Mesenchymal stem cell (in vitro differentiated cells and primary cell): ENCODE measurements at regions not wholly inside any gene's neighbourhood (a gene's known extent, or its start where the extent isn't known, plus 50 kb on each side); places are given as distances from the start of the nearest gene placed in this dataset.

Experiments used
- DNase-seq: peaks from one replicate; pipeline ENCODE4 v3.0.0-alpha.2; 2013
- H2AFZ ChIP-seq: one replicate; pipeline ENCODE4 v1.6.1; 2013; ENCODE audit warnings: low read depth, mild to moderate bottlenecking, control low read depth, inconsistent platforms, low read length, moderate library complexity
- H2AK5ac ChIP-seq: 2 replicates; pipeline ENCODE4 v1.6.1; 2013; ENCODE audit warnings: low read length, moderate library complexity, mild to moderate bottlenecking, inconsistent platforms; ENCODE audit not compliant: severe bottlenecking
- H2BK120ac ChIP-seq: one replicate; pipeline ENCODE4 v1.6.1; 2013; ENCODE audit warnings: low read depth, mild to moderate bottlenecking, inconsistent platforms, low read length, moderate library complexity
- H2BK12ac ChIP-seq, 2 experiments: one replicate each; pipeline ENCODE4 v1.6.1; 2013; ENCODE audit warnings: inconsistent platforms in 2 of 2, low read length in 2 of 2, mild to moderate bottlenecking in 2 of 2, moderate library complexity in 2 of 2, control low read depth in 1 of 2
- H2BK15ac ChIP-seq: one replicate; pipeline ENCODE4 v1.6.1; 2013; ENCODE audit warnings: mild to moderate bottlenecking, low read depth, inconsistent platforms; ENCODE audit not compliant: poor library complexity, severe bottlenecking
- H2BK5ac ChIP-seq: 2 replicates; pipeline ENCODE4 v1.6.1; 2013; ENCODE audit warnings: low read depth, mild to moderate bottlenecking, low read length, control low read depth, inconsistent platforms; ENCODE audit not compliant: poor library complexity, severe bottlenecking
- H3K14ac ChIP-seq, 2 experiments: one replicate each; pipeline ENCODE4 v1.6.1; 2013; ENCODE audit warnings: inconsistent platforms in 2 of 2, low read length in 2 of 2, control low read depth in 1 of 2, mild to moderate bottlenecking in 1 of 2, moderate library complexity in 1 of 2
- H3K18ac ChIP-seq, 2 experiments: one replicate each; pipeline ENCODE4 v1.6.1; 2013; ENCODE audit warnings: inconsistent platforms in 2 of 2, low read length in 2 of 2, control low read depth in 1 of 2, low read depth in 1 of 2, mild to moderate bottlenecking in 1 of 2
- H3K23ac ChIP-seq, 2 experiments: one replicate each; pipeline ENCODE4 v1.6.1; 2013; ENCODE audit warnings: inconsistent platforms in 2 of 2, low read length in 2 of 2, mild to moderate bottlenecking in 2 of 2, moderate library complexity in 2 of 2, control low read depth in 1 of 2
- H3K27ac ChIP-seq: 2 replicates; pipeline ENCODE4 v1.5.1; 2013; ENCODE audit warnings: mild to moderate bottlenecking, moderate library complexity, low read length, control low read depth, inconsistent platforms; ENCODE audit not compliant: poor library complexity, severe bottlenecking
- H3K27me3 ChIP-seq, 2 experiments: 2 replicates each; pipeline versions ENCODE4 v1.6.1 to v1.7.0; 2013; ENCODE audit warnings: low read length in 2 of 2, mild to moderate bottlenecking in 2 of 2, moderate library complexity in 2 of 2, control low read depth in 1 of 2, inconsistent platforms in 1 of 2; ENCODE audit not compliant: control insufficient read depth in 1 of 2, insufficient read depth in 1 of 2
- H3K36me3 ChIP-seq, 2 experiments: 2 replicates each; pipeline versions ENCODE4 v1.6.1 to v1.7.0; 2013; ENCODE audit warnings: low read length in 2 of 2, control low read depth in 1 of 2, inconsistent platforms in 1 of 2, low read depth in 1 of 2, mild to moderate bottlenecking in 1 of 2; ENCODE audit not compliant: insufficient read depth in 2 of 2, control insufficient read depth in 1 of 2
- H3K4ac ChIP-seq, 2 experiments: one replicate each; pipeline ENCODE4 v1.6.1; 2013; ENCODE audit warnings: inconsistent platforms in 2 of 2, low read length in 2 of 2, mild to moderate bottlenecking in 2 of 2, moderate library complexity in 2 of 2, control low read depth in 1 of 2, low read depth in 1 of 2
- H3K4me1 ChIP-seq: 2 replicates; pipeline ENCODE4 v1.6.1; 2013; ENCODE audit warnings: low read depth, low read length, control low read depth; ENCODE audit not compliant: control insufficient read depth, insufficient read depth
- H3K4me2 ChIP-seq: 2 replicates; pipeline ENCODE4 v1.6.1; 2013; ENCODE audit warnings: low read length, mild to moderate bottlenecking, inconsistent platforms; ENCODE audit not compliant: poor library complexity, severe bottlenecking
- H3K4me3 ChIP-seq, 2 experiments: 2 replicates each; pipeline versions ENCODE4 v1.5.1 to v1.7.0; 2013; ENCODE audit warnings: low read length in 2 of 2, mild to moderate bottlenecking in 2 of 2, control low read depth in 1 of 2, low read depth in 1 of 2; ENCODE audit not compliant: insufficient read depth in 1 of 2
- H3K79me1 ChIP-seq: replicated peaks from 2 replicates; pipeline ENCODE4 v1.6.1; 2013; ENCODE audit warnings: mild to moderate bottlenecking, control low read depth, low read length, inconsistent platforms; ENCODE audit not compliant: poor library complexity, severe bottlenecking
- H3K9ac ChIP-seq: 2 replicates; pipeline ENCODE4 v1.7.0; 2013; ENCODE audit warnings: mild to moderate bottlenecking, low read length, moderate library complexity
- H3K9me3 ChIP-seq: 2 replicates; pipeline ENCODE4 v1.7.0; 2013; ENCODE audit warnings: mild to moderate bottlenecking, low read length; ENCODE audit not compliant: control insufficient read depth
- H4K8ac ChIP-seq: one replicate; pipeline ENCODE4 v1.6.1; 2013; ENCODE audit warnings: inconsistent platforms, mild to moderate bottlenecking, low read length, moderate library complexity
- H4K91ac ChIP-seq: one replicate; pipeline ENCODE4 v1.6.1; 2013; ENCODE audit warnings: mild to moderate bottlenecking, low read length, inconsistent platforms
- WGBS: methylation state at CpG from one replicate; pipeline ENCODE4 v1.1.7; 2013; ENCODE audit warnings: mixed read lengths; 5-methylcytosine and 5-hydroxymethylcytosine counted together

- no peak overlapping the region for H2BK12ac ChIP-seq
- H3K14ac ChIP-seq, result no peak overlapping the region
- H3K79me1 ChIP-seq, result no peaks in the 10 kb centered on the region
- 87% methylated on average over 2 of the region's 3 CpGs for WGBS
- no peak overlapping the region for H3K4me2 ChIP-seq
- no peak for DNase-seq
- no peaks in the 10 kb centered on the region for H3K9me3 ChIP-seq
- H2BK120ac ChIP-seq, result no peak overlapping the region
- H2BK15ac ChIP-seq, result no peak overlapping the region
- H4K91ac ChIP-seq, result no peak overlapping the region
- no peaks in the 10 kb centered on the region for H3K36me3 ChIP-seq
- H3K18ac ChIP-seq, result no peak overlapping the region
- no peak overlapping the region for H3K9ac ChIP-seq
- no peak overlapping the region for H2AFZ ChIP-seq
- no peak overlapping the region for H4K8ac ChIP-seq
- no peak overlapping the region for H2AK5ac ChIP-seq
- no peak overlapping the region for H3K4ac ChIP-seq
- no peaks in the 10 kb centered on the region for H3K27me3 ChIP-seq
- no peak overlapping the region for H3K23ac ChIP-seq
- no peaks in the 10 kb centered on the region for H3K4me1 ChIP-seq
- no peak overlapping the region for H3K4me3 ChIP-seq
- H3K27ac ChIP-seq, result no peak overlapping the region
- no peak overlapping the region for H2BK5ac ChIP-seq
These were observed 616.8 kb upstream of the MEF2C start for GRCh38 chr5:89499787-89500186.

GRCh38 chr5:89498699-89499098 is 615.7 kb upstream of the MEF2C start:
- no peak overlapping the region for H2AK5ac ChIP-seq
- H3K4me3 ChIP-seq, result no peak overlapping the region
- peak overlapping the region in 1 of 2 experiments; percentile 48 for H3K14ac ChIP-seq
- no peaks in the 10 kb centered on the region for H3K9me3 ChIP-seq
- H2BK15ac ChIP-seq, result no peak overlapping the region
- H2BK120ac ChIP-seq, result no peak overlapping the region
- DNase-seq, result no peak
- H3K27ac ChIP-seq, result no peak overlapping the region
- no peaks in the 10 kb centered on the region for H3K27me3 ChIP-seq
- H2BK12ac ChIP-seq, result peak overlapping the region in 1 of 2 experiments; percentile 64
- no peaks in the 10 kb centered on the region for H3K4me1 ChIP-seq
- H3K4ac ChIP-seq, result no peak overlapping the region
- no peak overlapping the region for H3K9ac ChIP-seq
- no peaks in the 10 kb centered on the region for H3K79me1 ChIP-seq
- no peak overlapping the region for H4K91ac ChIP-seq
- H3K18ac ChIP-seq, result no peak overlapping the region
- 88% methylated on average over 4 of the region's 4 CpGs for WGBS
- no peak overlapping the region for H3K23ac ChIP-seq
- no peaks in the 10 kb centered on the region for H3K36me3 ChIP-seq
- H2AFZ ChIP-seq, result no peak overlapping the region
- no peak overlapping the region for H2BK5ac ChIP-seq
- H3K4me2 ChIP-seq, result no peak overlapping the region
- no peak overlapping the region for H4K8ac ChIP-seq

GRCh38 chr5:89493414-89493813 is 610.4 kb upstream of the MEF2C start:
- no peak overlapping the region for H3K4ac ChIP-seq
- no peak overlapping the region for H3K23ac ChIP-seq
- no peak overlapping the region for H4K91ac ChIP-seq
- no peaks in the 10 kb centered on the region for H3K27me3 ChIP-seq
- 88% methylated on average over 1 of the region's 1 CpG for WGBS
- no peak overlapping the region for H3K4me3 ChIP-seq
- H3K18ac ChIP-seq, result no peak overlapping the region
- H2AFZ ChIP-seq, result no peak overlapping the region
- H3K9me3 ChIP-seq, result no peaks in the 10 kb centered on the region
- H3K4me2 ChIP-seq, result no peak overlapping the region
- H3K27ac ChIP-seq, result no peak overlapping the region
- H3K79me1 ChIP-seq, result no peaks in the 10 kb centered on the region
- DNase-seq, result no peak
- H3K9ac ChIP-seq, result no peak overlapping the region
- H3K36me3 ChIP-seq, result no peaks in the 10 kb centered on the region
- no peak overlapping the region for H2BK120ac ChIP-seq
- H3K14ac ChIP-seq, result no peak overlapping the region
- no peaks in the 10 kb centered on the region for H3K4me1 ChIP-seq
- no peak overlapping the region for H2AK5ac ChIP-seq
- no peak overlapping the region for H4K8ac ChIP-seq
- no peak overlapping the region for H2BK5ac ChIP-seq
- H2BK12ac ChIP-seq, result no peak overlapping the region
- H2BK15ac ChIP-seq, result no peak overlapping the region

GRCh38 chr5:89484962-89485361 is 602.0 kb upstream of the MEF2C start:
- Histone ChIP-seq H3K4me1 (no peaks in the 10 kb centered on the region), H2BK5ac (no peak overlapping the region), H3K18ac (no peak overlapping the region), H2BK12ac (no peak overlapping the region), H3K9me3 (no peaks in the 10 kb centered on the region), H3K4me2 (no peak overlapping the region), H2BK120ac (no peak overlapping the region), H3K14ac (no peak overlapping the region), H3K4ac (no peak overlapping the region), H4K91ac (no peak overlapping the region), H3K23ac (no peak overlapping the region), H2AK5ac (no peak overlapping the region), H4K8ac (no peak overlapping the region), H3K9ac (no peak overlapping the region), H2BK15ac (no peak overlapping the region), H3K36me3 (no peaks in the 10 kb centered on the region), H3K4me3 (no peak overlapping the region), H2AFZ (no peak overlapping the region), H3K27ac (no peak overlapping the region), H3K79me1 (no peaks in the 10 kb centered on the region), H3K27me3 (no peaks in the 10 kb centered on the region)
- WGBS, result no CpG with 5 or more reads among the region's 1 CpG
- no peak for DNase-seq
